Germinal center (tissue), 1 donor: ENCODE measurements at regions not wholly inside any gene's neighbourhood (a gene's known extent, or its start where the extent isn't known, plus 50 kb on each side); places are given as distances from the start of the nearest gene placed in this dataset.

Experiments used
- DNase-seq: peaks from one replicate; pipeline ENCODE4 v3.0.0; 2012; ENCODE audit warnings: mixed read lengths, low spot score

- DNase-seq: no peak
These were observed 120.9 kb upstream of the LHX1 start for GRCh38 chr17:36816214-36816906.

- DNase-seq: no peak
These were observed 120.4 kb upstream of the LHX1 start for GRCh38 chr17:36816907-36817288.

- no peak for DNase-seq
These were observed 119.7 kb upstream of the LHX1 start for GRCh38 chr17:36817483-36818048.

- DNase-seq: no peak
These were observed 119.0 kb upstream of the LHX1 start for GRCh38 chr17:36818134-36818825.

GRCh38 chr17:36823850-36824677 lies 113.2 kb upstream of the LHX1 start:
- DNase-seq: no peak

- no peak for DNase-seq
These were observed 112.6 kb upstream of the LHX1 start for GRCh38 chr17:36824678-36825101.

- no peak for DNase-seq
These were observed 112.2 kb upstream of the LHX1 start for GRCh38 chr17:36825113-36825512.

GRCh38 chr17:36825521-36825920 lies 111.8 kb upstream of the LHX1 start:
- no peak for DNase-seq

- no peak for DNase-seq
These were observed 111.3 kb upstream of the LHX1 start for GRCh38 chr17:36825951-36826350.

GRCh38 chr17:36827081-36827480 lies 110.2 kb upstream of the LHX1 start:
- no peak for DNase-seq

- no peak for DNase-seq
These were observed 107.6 kb upstream of the LHX1 start for GRCh38 chr17:36829676-36830075.

- no peak for DNase-seq
These were observed 104.0 kb upstream of the LHX1 start for GRCh38 chr17:36833279-36833678.

GRCh38 chr17:36835036-36835435 lies 102.2 kb upstream of the LHX1 start:
- no peak for DNase-seq

- no peak for DNase-seq
These were observed 99.9 kb upstream of the LHX1 start for GRCh38 chr17:36837195-36837938.

GRCh38 chr17:36837939-36838272 lies 99.4 kb upstream of the LHX1 start:
- DNase-seq: no peak

GRCh38 chr17:36839256-36839655 lies 98.0 kb upstream of the LHX1 start:
- no peak for DNase-seq

GRCh38 chr17:36840796-36841195 lies 96.5 kb upstream of the LHX1 start:
- no peak for DNase-seq

- DNase-seq: no peak
These were observed 95.0 kb upstream of the LHX1 start for GRCh38 chr17:36842231-36842819.

- no peak for DNase-seq
These were observed 94.2 kb upstream of the LHX1 start for GRCh38 chr17:36842963-36843558.

- DNase-seq: no peak
These were observed 93.3 kb upstream of the LHX1 start for GRCh38 chr17:36844013-36844412.

GRCh38 chr17:36844601-36845000 lies 92.7 kb upstream of the LHX1 start:
- DNase-seq: no peak
